HepG2 (cell line): ENCODE measurements at regions not wholly inside any gene's neighbourhood (a gene's known extent, or its start where the extent isn't known, plus 50 kb on each side); places are given as distances from the start of the nearest gene placed in this dataset.

ENCODE experiments used
- ATAC-seq: fragments of 200-7000 bp; cut with Tn5 transposase; 3 replicates; pipeline ENCODE4 v1.9.1; 2020; ENCODE audit warnings: mild to moderate bottlenecking, moderate library complexity
- BruUV-seq: library from RNA; stranded (reverse); fragments of 400-500 nt; replicated peaks from 2 replicates; lab custom pipeline; 2021; lab: Mats Ljungman, UMichigan
- CTCF ChIA-PET: fragments of 300-600 bp; formaldehyde crosslinking; extraction: SDS; loops from one replicate; lab custom pipeline; 2021; ENCODE audit warnings: low total read pairs, inconsistent platforms, low intra/inter-chr PET ratio; lab: Yijun Ruan, JAX
- POLR2A ChIA-PET: fragments of 350-600 bp; sonication (Branson Sonifier 250); formaldehyde crosslinking; loops from one replicate; lab custom pipeline; 2020; ENCODE audit warnings: antibody characterized with exemption, inconsistent platforms; lab: Yijun Ruan, JAX
- DNase-seq: peaks from one replicate; pipeline ENCODE4 v3.0.0-alpha.2; 2015; ENCODE audit warnings: low spot score
- FAIRE-seq: peaks from 3 replicates; lab custom pipeline; 2011; peaks lifted over from hg19 to GRCh38; lab: Jason Lieb, UNC
- H2AFZ ChIP-seq: one replicate; pipeline ENCODE4 v1.6.1; 2011; ENCODE audit warnings: low read length, inconsistent platforms
- H3K27ac ChIP-seq: fragments of 300-600 bp; 3 replicates; pipeline ENCODE4 v1.8.0; 2011; ENCODE audit warnings: mixed run types, mild to moderate bottlenecking, mixed read lengths, low read length, inconsistent platforms; ENCODE audit not compliant: insufficient read depth; ENCODE audit errors: extremely low read length
- H3K27me3 ChIP-seq, 2 experiments: fragments of 200-600 bp in 1 of 2; 2 replicates in 1 of 2; 3 replicates in 1 of 2; pipeline versions ENCODE4 v1.6.0 to v1.8.0; 2011; ENCODE audit warnings: low read length in 2 of 2, mild to moderate bottlenecking in 2 of 2, moderate library complexity in 2 of 2, inconsistent platforms in 1 of 2; ENCODE audit not compliant: insufficient read depth in 2 of 2, control insufficient read depth in 1 of 2
- H3K36me3 ChIP-seq, 2 experiments: fragments of 200-600 bp in 1 of 2; replicated peaks in 1 of 2; 2 replicates in 1 of 2; 3 replicates in 1 of 2; pipeline versions ENCODE4 v1.5.1 to v1.8.0; 2011; ENCODE audit warnings: low read length in 2 of 2, inconsistent platforms in 1 of 2; ENCODE audit not compliant: insufficient read depth in 2 of 2, control insufficient read depth in 1 of 2
- H3K4me1 ChIP-seq: 2 replicates; pipeline ENCODE4 v1.5.1; 2012; ENCODE audit warnings: low read length, inconsistent platforms; ENCODE audit not compliant: insufficient read depth
- H3K4me2 ChIP-seq: 2 replicates; pipeline ENCODE4 v1.6.0; 2011; ENCODE audit warnings: low read depth, low read length, inconsistent platforms
- H3K4me3 ChIP-seq, 3 experiments: fragments of 200-600 bp in 1 of 3; sonication (generic), shearing (Covaris generic) in 1 of 3; replicated peaks in 1 of 3; 2 replicates each; pipeline ENCODE4 v1.5.1; 2011 to 2016; ENCODE audit warnings: low read length in 3 of 3, inconsistent platforms in 2 of 3, low read depth in 2 of 3, mild to moderate bottlenecking in 2 of 3, control low read depth in 1 of 3, mixed read lengths in 1 of 3; ENCODE audit not compliant: insufficient read depth in 1 of 3
- H3K79me2 ChIP-seq: one replicate; pipeline ENCODE4 v1.6.1; 2011; ENCODE audit warnings: low read length, inconsistent platforms; ENCODE audit not compliant: insufficient read depth
- H3K9ac ChIP-seq: 2 replicates; pipeline ENCODE4 v1.6.0; 2011; ENCODE audit warnings: mild to moderate bottlenecking, low read depth, low read length, inconsistent platforms; ENCODE audit not compliant: insufficient read depth
- H3K9me3 ChIP-seq: 2 replicates; pipeline ENCODE4 v1.5.1; 2012; ENCODE audit warnings: mild to moderate bottlenecking, low read length
- H4K20me1 ChIP-seq: 2 replicates; pipeline ENCODE4 v1.6.0; 2011; ENCODE audit warnings: inconsistent platforms, mild to moderate bottlenecking, low read length, moderate library complexity; ENCODE audit not compliant: insufficient read depth
- FIP1L1 ChIP-seq: fragments of 200-400 bp; formaldehyde crosslinking; IDR thresholded peaks from 2 replicates; pipeline ENCODE4 v1.6.1; 2018; ENCODE audit warnings: low read depth, mild to moderate bottlenecking, low read length, moderate library complexity, borderline replicate concordance; ENCODE audit not compliant: insufficient read depth
- ISL2 ChIP-seq: sonication (generic); formaldehyde crosslinking; IDR thresholded peaks from 2 replicates; pipeline ENCODE4 v1.5.0; 2020; ENCODE audit warnings: missing genetic modification reagents
- KAT2B ChIP-seq: fragments of 150-350 bp; IDR thresholded peaks from 2 replicates; pipeline ENCODE4 v1.6.1; 2014; ENCODE audit warnings: low read depth, low read length, borderline replicate concordance
- KDM2A ChIP-seq: sonication (generic); formaldehyde crosslinking; IDR thresholded peaks from 2 replicates; pipeline ENCODE4 v1.4.0; 2020; ENCODE audit warnings: low read depth, missing genetic modification reagents, borderline replicate concordance
- KLF13 ChIP-seq: sonication (generic); formaldehyde crosslinking; IDR thresholded peaks from 2 replicates; pipeline ENCODE4 v1.4.0; 2020; ENCODE audit warnings: mild to moderate bottlenecking, missing genetic modification reagents
- PHF8 ChIP-seq: sonication (generic); formaldehyde crosslinking; IDR thresholded peaks from 2 replicates; pipeline ENCODE4 v1.5.0; 2020; ENCODE audit warnings: missing genetic modification reagents
- ZFP41 ChIP-seq: sonication (generic); formaldehyde crosslinking; IDR thresholded peaks from 2 replicates; pipeline ENCODE4 v1.4.0; 2020; ENCODE audit warnings: mild to moderate bottlenecking, missing genetic modification reagents, borderline replicate concordance
- ZNF350 ChIP-seq: sonication (generic); formaldehyde crosslinking; IDR thresholded peaks from 2 replicates; pipeline ENCODE4 v1.4.0; 2020; ENCODE audit warnings: mild to moderate bottlenecking, low read depth, missing genetic modification reagents, borderline replicate concordance
- ZNF367 ChIP-seq: sonication (generic); formaldehyde crosslinking; IDR thresholded peaks from 2 replicates; pipeline ENCODE4 v1.4.0; 2020; ENCODE audit warnings: missing genetic modification reagents, borderline replicate concordance
- ZNF460 ChIP-seq: sonication (generic); formaldehyde crosslinking; IDR thresholded peaks from 2 replicates; pipeline ENCODE4 v1.5.1; 2020; ENCODE audit warnings: missing genetic modification reagents, mild to moderate bottlenecking, borderline replicate concordance
- ZNF510 ChIP-seq: sonication (generic); formaldehyde crosslinking; IDR thresholded peaks from 2 replicates; pipeline ENCODE4 v1.4.0; 2020; ENCODE audit warnings: low read depth, mild to moderate bottlenecking, missing genetic modification reagents
- ZNF546 ChIP-seq: sonication (generic); formaldehyde crosslinking; conservative IDR thresholded peaks from 2 replicates; pipeline ENCODE4 v1.8.1; 2023; ENCODE audit warnings: mild to moderate bottlenecking, missing genetic modification reagents
- WGBS: methylation state at CpG from one replicate; pipeline ENCODE4 v1.1.6; 2017; ENCODE audit warnings: low lambda C conversion rate; 5-methylcytosine and 5-hydroxymethylcytosine counted together
- in situ Hi-C: cut with HindIII; loops from 2 replicates; pipeline ENCODE4 v1.10.0; 2017; ENCODE audit warnings: low pct_unique_long_range_greater_than_20kb; ENCODE audit not compliant: extremely low pct_ligation_motif_present
- intact Hi-C: fragments of 100-400 bp; cut with micrococcal nuclease; formaldehyde crosslinking; loops from one replicate; pipeline ENCODE4 v1.10.0; 2022; ENCODE audit not compliant: unreplicated experiment
- TF ChIP-seq, protein P1 (sequence below): sonication (generic); formaldehyde crosslinking; IDR thresholded peaks from 2 replicates; pipeline ENCODE4 v1.4.0; 2020; ENCODE audit warnings: mild to moderate bottlenecking, missing genetic modification reagents
- TF ChIP-seq, protein P2 (sequence below): IDR thresholded peaks from 2 replicates; pipeline ENCODE4 v1.6.1; 2016; ENCODE audit warnings: mild to moderate bottlenecking
- TF ChIP-seq, protein P3 (sequence below): conservative IDR thresholded peaks from 2 replicates; pipeline ENCODE4 v1.6.1; 2018; ENCODE audit warnings: missing genetic modification reagents

DNA sequence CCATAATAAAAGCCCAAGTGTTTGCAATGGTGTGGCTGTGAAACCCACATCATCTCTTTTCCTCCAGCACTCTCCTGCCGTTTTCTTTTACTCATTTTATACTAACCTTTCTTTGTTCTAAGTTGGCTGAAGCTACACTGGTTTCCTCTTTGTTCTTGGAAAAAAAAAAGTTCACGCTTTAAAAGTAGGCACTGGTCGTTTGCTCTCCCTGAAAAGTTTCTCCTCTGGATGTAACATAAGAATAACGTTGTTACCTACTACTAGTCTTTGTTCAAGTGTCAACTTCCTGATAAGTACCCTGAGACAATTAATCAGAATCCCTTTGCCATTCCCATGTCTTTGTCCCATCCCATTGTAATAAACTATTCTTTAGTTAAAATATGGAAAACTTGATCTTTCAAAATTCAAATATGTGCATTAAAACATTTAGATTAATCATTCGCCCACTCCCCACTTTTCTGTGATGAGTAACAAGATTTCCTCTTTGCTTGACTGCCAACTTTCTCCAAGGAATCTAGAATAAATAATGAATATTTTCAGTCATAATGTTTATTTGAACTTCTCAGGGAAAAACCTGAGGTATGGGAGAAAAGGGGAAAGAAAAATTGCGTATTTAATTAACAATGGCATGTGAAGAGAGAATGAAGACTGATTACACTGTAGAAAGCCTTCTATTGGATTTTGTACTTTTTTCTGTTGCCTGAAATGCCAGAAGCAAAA lies 454.3 kb upstream of the CTNND2 start:
- under 1% methylated on average over 6 of the region's 6 CpGs for WGBS
- Histone ChIP-seq H2AFZ (no peak overlapping the region), H3K36me3 (no peaks in the 10 kb centered on the region), H3K9ac (no peak overlapping the region), H3K27ac (no peak overlapping the region), H3K79me2 (no peaks in the 10 kb centered on the region)
- in situ Hi-C loops (no loop called here), intact Hi-C loops (no loop called here)
- FAIRE-seq (no peak), ATAC-seq (no peak)
- POLR2A ChIA-PET, result no interaction called here
- TF ChIP-seq ZNF367 (CRISPR knock-in tag), result no peak
- TF ChIP-seq FIP1L1, result no peak
- no peak for TF ChIP-seq ZNF460 (CRISPR knock-in tag)
- TF ChIP-seq ZFP41 (CRISPR knock-in tag), result no peak
- no peak for TF ChIP-seq KDM2A (CRISPR knock-in tag)
- TF ChIP-seq ZNF510 (CRISPR knock-in tag), result no peak
- TF ChIP-seq KLF13 (CRISPR knock-in tag), result no peak
- TF ChIP-seq, all 625 proteins: peak for 0
- peaks cover 77% of the 10 kb centered on the region for H3K9me3 ChIP-seq
- H3K4me2 ChIP-seq, result no peak overlapping the region
- H3K4me3 ChIP-seq, result no peak overlapping the region
- no TSS peak for BruUV-seq
- no peaks in the 10 kb centered on the region for H3K27me3 ChIP-seq
- DNase-seq, result no peak
- CTCF ChIA-PET, result no interaction called here
- H3K4me1 ChIP-seq, result no peaks in the 10 kb centered on the region
- no peaks in the 10 kb centered on the region for H4K20me1 ChIP-seq

DNA sequence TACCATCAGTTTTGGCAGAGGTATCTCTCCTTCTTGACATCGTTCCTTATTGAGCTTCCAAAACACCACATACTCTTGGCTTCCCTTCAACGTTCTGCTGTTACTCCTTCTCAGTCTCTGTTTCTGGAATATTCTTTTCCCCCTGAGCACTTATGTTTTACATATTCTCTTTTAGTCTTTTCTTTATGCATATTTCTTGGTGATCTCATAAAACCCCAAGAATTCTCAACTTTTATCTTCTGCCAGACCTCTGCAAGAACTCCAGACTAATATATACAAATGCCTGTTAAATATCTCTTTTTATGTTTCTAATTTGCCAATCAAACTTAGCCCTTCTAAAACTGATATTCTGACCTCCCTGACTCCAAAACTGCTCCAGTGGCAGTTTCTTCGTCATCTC lies 453.4 kb upstream of the CTNND2 start:
- no peaks in the 10 kb centered on the region for H3K36me3 ChIP-seq
- CTCF ChIA-PET, result no interaction called here
- H3K79me2 ChIP-seq, result no peaks in the 10 kb centered on the region
- H3K27me3 ChIP-seq, result no peaks in the 10 kb centered on the region
- DNase-seq (no peak), ATAC-seq (no peak), FAIRE-seq (no peak)
- no peak overlapping the region for H2AFZ ChIP-seq
- POLR2A ChIA-PET, result no interaction called here
- H3K9ac ChIP-seq, result no peak overlapping the region
- H4K20me1 ChIP-seq, result no peaks in the 10 kb centered on the region
- no TSS peak for BruUV-seq
- in situ Hi-C loops (no loop called here), intact Hi-C loops (no loop called here)
- H3K4me3 ChIP-seq, result no peak overlapping the region
- 0% methylated on average over 3 of the region's 3 CpGs for WGBS
- H3K9me3 ChIP-seq, result peaks cover 75% of the 10 kb centered on the region
- H3K4me2 ChIP-seq, result no peak overlapping the region
- no peak overlapping the region for H3K27ac ChIP-seq
- no peaks in the 10 kb centered on the region for H3K4me1 ChIP-seq
- TF ChIP-seq, protein P1, sequence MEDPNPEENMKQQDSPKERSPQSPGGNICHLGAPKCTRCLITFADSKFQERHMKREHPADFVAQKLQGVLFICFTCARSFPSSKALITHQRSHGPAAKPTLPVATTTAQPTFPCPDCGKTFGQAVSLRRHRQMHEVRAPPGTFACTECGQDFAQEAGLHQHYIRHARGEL (CRISPR knock-in tag), result no peak
- TF ChIP-seq, protein P2, sequence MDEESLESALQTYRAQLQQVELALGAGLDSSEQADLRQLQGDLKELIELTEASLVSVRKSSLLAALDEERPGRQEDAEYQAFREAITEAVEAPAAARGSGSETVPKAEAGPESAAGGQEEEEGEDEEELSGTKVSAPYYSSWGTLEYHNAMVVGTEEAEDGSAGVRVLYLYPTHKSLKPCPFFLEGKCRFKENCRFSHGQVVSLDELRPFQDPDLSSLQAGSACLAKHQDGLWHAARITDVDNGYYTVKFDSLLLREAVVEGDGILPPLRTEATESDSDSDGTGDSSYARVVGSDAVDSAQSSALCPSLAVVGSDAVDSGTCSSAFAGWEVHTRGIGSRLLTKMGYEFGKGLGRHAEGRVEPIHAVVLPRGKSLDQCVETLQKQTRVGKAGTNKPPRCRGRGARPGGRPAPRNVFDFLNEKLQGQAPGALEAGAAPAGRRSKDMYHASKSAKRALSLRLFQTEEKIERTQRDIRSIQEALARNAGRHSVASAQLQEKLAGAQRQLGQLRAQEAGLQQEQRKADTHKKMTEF (CRISPR knock-in tag), result no peak
- TF ChIP-seq ISL2 (CRISPR knock-in tag) (no peak), ZNF546 (CRISPR knock-in tag) (no peak), KAT2B (no peak), PHF8 (no peak), ZNF350 (CRISPR knock-in tag) (no peak)
- TF ChIP-seq, protein P3, sequence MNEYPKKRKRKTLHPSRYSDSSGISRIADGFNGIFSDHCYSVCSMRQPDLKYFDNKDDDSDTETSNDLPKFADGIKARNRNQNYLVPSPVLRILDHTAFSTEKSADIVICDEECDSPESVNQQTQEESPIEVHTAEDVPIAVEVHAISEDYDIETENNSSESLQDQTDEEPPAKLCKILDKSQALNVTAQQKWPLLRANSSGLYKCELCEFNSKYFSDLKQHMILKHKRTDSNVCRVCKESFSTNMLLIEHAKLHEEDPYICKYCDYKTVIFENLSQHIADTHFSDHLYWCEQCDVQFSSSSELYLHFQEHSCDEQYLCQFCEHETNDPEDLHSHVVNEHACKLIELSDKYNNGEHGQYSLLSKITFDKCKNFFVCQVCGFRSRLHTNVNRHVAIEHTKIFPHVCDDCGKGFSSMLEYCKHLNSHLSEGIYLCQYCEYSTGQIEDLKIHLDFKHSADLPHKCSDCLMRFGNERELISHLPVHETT (CRISPR knock-in tag), result no peak
